CD14-positive monocyte (primary cell): ENCODE measurements at regions not wholly inside any gene's neighbourhood (a gene's known extent, or its start where the extent isn't known, plus 50 kb on each side); places are given as distances from the start of the nearest gene placed in this dataset.

Experiments used
- DNase-seq, 3 donors: peaks; one replicate each; pipeline ENCODE4 v3.0.0-alpha.2; 2011 to 2022
- H2AFZ ChIP-seq: 2 replicates; pipeline ENCODE4 v1.6.0; 2012; ENCODE audit warnings: mild to moderate bottlenecking, low read depth, low read length, inconsistent platforms; ENCODE audit not compliant: insufficient read depth, poor library complexity, severe bottlenecking
- H3K27ac ChIP-seq, 2 donors: 1 replicate in 1 of 2; 2 replicates in 1 of 2; pipeline ENCODE4 v1.5.1; 2012 to 2013; ENCODE audit warnings: low read length in 2 of 2, control low read depth in 1 of 2, inconsistent platforms in 1 of 2, low read depth in 1 of 2, mild to moderate bottlenecking in 1 of 2
- H3K27me3 ChIP-seq, 2 donors: one replicate each; pipeline versions ENCODE4 v1.6.0 to v1.6.1; 2011 to 2013; ENCODE audit warnings: low read length in 2 of 2; ENCODE audit not compliant: control insufficient read depth in 2 of 2, insufficient read depth in 2 of 2
- H3K36me3 ChIP-seq, 2 donors: replicated peaks in 1 of 2; 1 replicate in 1 of 2; 2 replicates in 1 of 2; pipeline versions ENCODE4 v1.5.1 to v1.6.1; 2012 to 2013; ENCODE audit warnings: low read length in 2 of 2, control low read depth in 1 of 2, inconsistent platforms in 1 of 2, mild to moderate bottlenecking in 1 of 2; ENCODE audit not compliant: insufficient read depth in 2 of 2, control insufficient read depth in 1 of 2
- H3K4me1 ChIP-seq, 2 donors: 1 replicate in 1 of 2; 2 replicates in 1 of 2; pipeline versions ENCODE4 v1.5.1 to v1.6.1; 2012 to 2013; ENCODE audit warnings: low read length in 2 of 2, control low read depth in 1 of 2, inconsistent platforms in 1 of 2, mild to moderate bottlenecking in 1 of 2, moderate library complexity in 1 of 2; ENCODE audit not compliant: insufficient read depth in 2 of 2, control insufficient read depth in 1 of 2
- H3K4me2 ChIP-seq: replicated peaks from 2 replicates; pipeline ENCODE3; 2012; ENCODE audit warnings: low read length, moderate library complexity, mild to moderate bottlenecking; ENCODE audit not compliant: poor library complexity, severe bottlenecking; ENCODE audit errors: extremely low read depth
- H3K4me3 ChIP-seq, 3 experiments: fragments of 200-600 bp in 1 of 3; sonication (generic) in 1 of 3; replicated peaks in 1 of 3; 1 replicate in 2 of 3; 2 replicates in 1 of 3; pipeline ENCODE4 v1.5.1; 2011 to 2013; ENCODE audit warnings: low read length in 3 of 3, mild to moderate bottlenecking in 3 of 3, control low read depth in 2 of 3, low read depth in 2 of 3, inconsistent platforms in 1 of 3, moderate library complexity in 1 of 3
- H3K79me2 ChIP-seq: 2 replicates; pipeline ENCODE4 v1.6.0; 2012; ENCODE audit warnings: mild to moderate bottlenecking, control low read depth, inconsistent platforms, low read length, moderate library complexity; ENCODE audit not compliant: insufficient read depth
- H3K9ac ChIP-seq: 2 replicates; pipeline ENCODE4 v1.6.0; 2017; ENCODE audit warnings: low read length, mild to moderate bottlenecking; ENCODE audit not compliant: insufficient read depth, poor library complexity, severe bottlenecking
- H3K9me3 ChIP-seq, 2 donors: replicated peaks in 1 of 2; 1 replicate in 1 of 2; 2 replicates in 1 of 2; pipeline versions ENCODE4 v1.5.1 to v1.6.1; 2012 to 2013; ENCODE audit warnings: low read length in 2 of 2, control low read depth in 1 of 2; ENCODE audit not compliant: control insufficient read depth in 1 of 2, insufficient read depth in 1 of 2
- H4K20me1 ChIP-seq: 2 replicates; pipeline ENCODE4 v1.6.0; 2012; ENCODE audit warnings: mild to moderate bottlenecking, low read length, control low read depth, moderate library complexity; ENCODE audit not compliant: insufficient read depth
- H3K27ac Mint-ChIP-seq, 7 donors: one replicate each; pipeline ENCODE4 v1.8.0; 2020; ENCODE audit warnings: mild to moderate bottlenecking in 7 of 7, mixed read lengths in 7 of 7, moderate library complexity in 6 of 7, inconsistent platforms in 2 of 7
- H3K27me3 Mint-ChIP-seq, 3 donors: one replicate each; pipeline ENCODE4 v1.8.0; 2021 to 2022; ENCODE audit warnings: low read depth in 3 of 3, mild to moderate bottlenecking in 3 of 3, mixed read lengths in 3 of 3, moderate library complexity in 3 of 3, inconsistent platforms in 1 of 3
- H3K36me3 Mint-ChIP-seq, 2 donors: one replicate each; pipeline ENCODE4 v1.8.0; 2020; ENCODE audit warnings: mixed read lengths in 2 of 2, inconsistent platforms in 1 of 2, mild to moderate bottlenecking in 1 of 2
- H3K4me1 Mint-ChIP-seq: one replicate; pipeline ENCODE4 v1.8.0; 2020; ENCODE audit warnings: mild to moderate bottlenecking, mixed read lengths
- H3K4me3 Mint-ChIP-seq, 2 donors: one replicate each; pipeline ENCODE4 v1.8.0; 2020; ENCODE audit warnings: mild to moderate bottlenecking in 2 of 2, mixed read lengths in 2 of 2, moderate library complexity in 1 of 2
- H3K9me3 Mint-ChIP-seq, 7 donors: one replicate each; pipeline ENCODE4 v1.8.0; 2020 to 2022; ENCODE audit warnings: mixed read lengths in 7 of 7, mild to moderate bottlenecking in 6 of 7, moderate library complexity in 6 of 7, inconsistent platforms in 2 of 7
- CTCF ChIP-seq: fragments of 200-600 bp; IDR thresholded peaks from one replicate; pipeline ENCODE4 v1.8.0; 2022; ENCODE audit warnings: antibody characterized with exemption, mild to moderate bottlenecking
- WGBS: methylation state at CpG from one replicate; pipeline ENCODE4 v1.1.5; 2013; ENCODE audit warnings: missing lambda C conversion rate; ENCODE audit not compliant: insufficient coverage; 5-methylcytosine and 5-hydroxymethylcytosine counted together
- intact Hi-C, 2 donors: fragments of 100-400 bp; cut with micrococcal nuclease; formaldehyde crosslinking; loops; one replicate each; pipeline versions ENCODE4 v1.15.0 to v1.15.1; 2023

GRCh38 chr13:107827840-107828549, 387.3 kb downstream of the LIG4 start:
- no peaks in the 10 kb centered on the region for H3K4me1 Mint-ChIP-seq
- no peak for TF ChIP-seq CTCF
- no peaks in the 10 kb centered on the region for H3K36me3 Mint-ChIP-seq
- 82% methylated on average over 4 of the region's 11 CpGs for WGBS
- peaks cover 0 to 12% (median 2%) of the 10 kb centered on the region in 7 donors for H3K9me3 Mint-ChIP-seq
- no peak overlapping the region for H3K27ac Mint-ChIP-seq
- H3K27ac ChIP-seq = no peak overlapping the region
- no peak overlapping the region for H3K4me2 ChIP-seq
- H3K79me2 ChIP-seq = no peaks in the 10 kb centered on the region
- no peak for DNase-seq
- no peaks in the 10 kb centered on the region for H3K9me3 ChIP-seq
- H3K4me1 ChIP-seq = no peaks in the 10 kb centered on the region
- H3K27me3 ChIP-seq = no peaks in the 10 kb centered on the region
- no peaks in the 10 kb centered on the region for H3K36me3 ChIP-seq
- H3K4me3 Mint-ChIP-seq = no peak overlapping the region
- no peak overlapping the region for H3K9ac ChIP-seq
- no peaks in the 10 kb centered on the region for H3K27me3 Mint-ChIP-seq
- no peaks in the 10 kb centered on the region for H4K20me1 ChIP-seq
- H3K4me3 ChIP-seq = no peak overlapping the region
- intact Hi-C loops = no loop called here
- H2AFZ ChIP-seq = no peak overlapping the region

- H3K4me1 Mint-ChIP-seq = no peaks in the 10 kb centered on the region
- Histone ChIP-seq H3K27me3 (no peaks in the 10 kb centered on the region), H3K27ac (no peak overlapping the region), H3K9me3 (no peaks in the 10 kb centered on the region), H2AFZ (no peak overlapping the region), H3K4me3 (no peak overlapping the region), H3K4me2 (no peak overlapping the region), H4K20me1 (no peaks in the 10 kb centered on the region), H3K79me2 (no peaks in the 10 kb centered on the region), H3K36me3 (no peaks in the 10 kb centered on the region), H3K4me1 (no peaks in the 10 kb centered on the region), H3K9ac (no peak overlapping the region)
- no peaks in the 10 kb centered on the region for H3K36me3 Mint-ChIP-seq
- no peak overlapping the region for H3K4me3 Mint-ChIP-seq
- WGBS = 89% methylated on average over 4 of the region's 7 CpGs
- intact Hi-C loops = no loop called here
- H3K9me3 Mint-ChIP-seq = peaks cover 0 to 5% (median 0%) of the 10 kb centered on the region in 7 donors
- peak overlapping the region in 1 of 7 donors; percentile 5 for H3K27ac Mint-ChIP-seq
- H3K27me3 Mint-ChIP-seq = peaks cover 0 to 1% (median 0%) of the 10 kb centered on the region in 3 donors
- no peak for DNase-seq
- TF ChIP-seq CTCF = no peak
Observed at GRCh38 chr13:107824635-107825034, 390.7 kb downstream of the LIG4 start.
